HL-60 (cell line): ENCODE measurements at regions not wholly inside any gene's neighbourhood (a gene's known extent, or its start where the extent isn't known, plus 50 kb on each side); places are given as distances from the start of the nearest gene placed in this dataset.

Experiments
- CTCF ChIP-seq: IDR thresholded peaks from one replicate; pipeline ENCODE4 v1.5.1; 2011; ENCODE audit warnings: low read length, control low read depth, inconsistent platforms; ENCODE audit not compliant: insufficient read depth
- GABPA ChIP-seq: IDR thresholded peaks from 2 replicates; pipeline ENCODE4 v1.6.1; 2012; ENCODE audit warnings: low read depth
- POLR2AphosphoS5 ChIP-seq: IDR thresholded peaks from 2 replicates; pipeline ENCODE4 v1.6.1; 2012; ENCODE audit warnings: low read depth
- REST ChIP-seq: IDR thresholded peaks from 2 replicates; pipeline ENCODE4 v1.6.1; 2012; ENCODE audit warnings: low read depth; ENCODE audit not compliant: insufficient replicate concordance

- no peak for TF ChIP-seq CTCF
- TF ChIP-seq POLR2AphosphoS5, result no peak
- TF ChIP-seq REST, result no peak
- no peak for TF ChIP-seq GABPA
Observed at GRCh38 chr1:67626090-67626860, 58.7 kb upstream of the GADD45A start.
